A673 (cell line): ENCODE measurements at regions not wholly inside any gene's neighbourhood (a gene's known extent, or its start where the extent isn't known, plus 50 kb on each side); places are given as distances from the start of the nearest gene placed in this dataset.

Source experiments
- EZH2 ChIP-seq: fragments of 200-600 bp; sonication (generic); IDR thresholded peaks from 2 replicates; pipeline ENCODE4 v1.6.1; 2017; ENCODE audit warnings: borderline replicate concordance, low read depth, mild to moderate bottlenecking, mixed read lengths, antibody characterized with exemption, low read length; ENCODE audit not compliant: poor library complexity, severe bottlenecking
- TF ChIP-seq, protein P1 (sequence below): fragments of 300-800, 200-600 bp; sonication (generic); conservative IDR thresholded peaks from 2 replicates; pipeline ENCODE4 v1.5.1; 2017; ENCODE audit warnings: low read depth, mild to moderate bottlenecking, antibody characterized with exemption, low read length, moderate library complexity, mixed read lengths

DNA sequence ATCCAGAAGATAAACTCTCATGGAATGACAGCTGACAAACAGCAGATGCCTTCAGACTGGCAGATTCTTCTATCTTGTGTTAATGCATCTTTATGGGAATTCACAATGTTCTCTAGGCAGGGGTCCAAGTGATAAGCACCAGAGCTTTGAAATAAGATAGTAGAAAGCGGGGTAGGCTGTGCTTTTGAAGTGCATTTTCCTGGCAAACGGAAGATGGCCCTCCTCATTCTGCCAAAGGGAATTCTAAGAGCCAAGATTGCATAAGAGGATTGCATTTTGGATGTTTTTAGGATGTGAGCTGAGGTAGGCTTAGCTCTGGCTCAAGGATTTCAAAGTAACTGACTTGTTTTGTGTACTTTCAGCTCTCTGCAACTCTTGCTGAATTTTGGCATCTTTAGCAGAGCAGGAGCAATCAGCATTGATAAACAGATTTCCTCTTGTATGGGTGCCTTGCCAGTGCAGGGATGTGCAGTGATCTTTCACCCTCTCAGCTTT lies 298.5 kb upstream of the KLF6 start:
- TF ChIP-seq, protein P1, sequence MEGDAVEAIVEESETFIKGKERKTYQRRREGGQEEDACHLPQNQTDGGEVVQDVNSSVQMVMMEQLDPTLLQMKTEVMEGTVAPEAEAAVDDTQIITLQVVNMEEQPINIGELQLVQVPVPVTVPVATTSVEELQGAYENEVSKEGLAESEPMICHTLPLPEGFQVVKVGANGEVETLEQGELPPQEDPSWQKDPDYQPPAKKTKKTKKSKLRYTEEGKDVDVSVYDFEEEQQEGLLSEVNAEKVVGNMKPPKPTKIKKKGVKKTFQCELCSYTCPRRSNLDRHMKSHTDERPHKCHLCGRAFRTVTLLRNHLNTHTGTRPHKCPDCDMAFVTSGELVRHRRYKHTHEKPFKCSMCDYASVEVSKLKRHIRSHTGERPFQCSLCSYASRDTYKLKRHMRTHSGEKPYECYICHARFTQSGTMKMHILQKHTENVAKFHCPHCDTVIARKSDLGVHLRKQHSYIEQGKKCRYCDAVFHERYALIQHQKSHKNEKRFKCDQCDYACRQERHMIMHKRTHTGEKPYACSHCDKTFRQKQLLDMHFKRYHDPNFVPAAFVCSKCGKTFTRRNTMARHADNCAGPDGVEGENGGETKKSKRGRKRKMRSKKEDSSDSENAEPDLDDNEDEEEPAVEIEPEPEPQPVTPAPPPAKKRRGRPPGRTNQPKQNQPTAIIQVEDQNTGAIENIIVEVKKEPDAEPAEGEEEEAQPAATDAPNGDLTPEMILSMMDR: no peak
- TF ChIP-seq EZH2: no peak
